Glutamatergic neuron (in vitro differentiated cells): ENCODE measurements at regions not wholly inside any gene's neighbourhood (a gene's known extent, or its start where the extent isn't known, plus 50 kb on each side); places are given as distances from the start of the nearest gene placed in this dataset.

Source experiments
- DNase-seq: peaks from one replicate; pipeline ENCODE4 v3.0.0; 2022
- H3K27ac Mint-ChIP-seq: one replicate; pipeline ENCODE4 v1.8.0; 2020; ENCODE audit warnings: mild to moderate bottlenecking, mixed read lengths, inconsistent platforms; ENCODE audit not compliant: unreplicated experiment
- H3K27me3 Mint-ChIP-seq: one replicate; pipeline ENCODE4 v1.8.0; 2020; ENCODE audit warnings: mild to moderate bottlenecking, moderate library complexity, mixed read lengths, inconsistent platforms; ENCODE audit not compliant: unreplicated experiment
- H3K36me3 Mint-ChIP-seq: one replicate; pipeline ENCODE4 v1.8.0; 2020; ENCODE audit warnings: mild to moderate bottlenecking, mixed read lengths, inconsistent platforms; ENCODE audit not compliant: unreplicated experiment
- H3K4me1 Mint-ChIP-seq: one replicate; pipeline ENCODE4 v1.8.0; 2020; ENCODE audit warnings: mild to moderate bottlenecking, low read depth, mixed read lengths, inconsistent platforms; ENCODE audit not compliant: unreplicated experiment
- H3K4me3 Mint-ChIP-seq: one replicate; pipeline ENCODE4 v1.8.0; 2020; ENCODE audit warnings: mild to moderate bottlenecking, mixed read lengths, inconsistent platforms; ENCODE audit not compliant: unreplicated experiment
- H3K9me3 Mint-ChIP-seq: one replicate; pipeline ENCODE4 v1.8.0; 2020; ENCODE audit warnings: mild to moderate bottlenecking, moderate library complexity, mixed read lengths, inconsistent platforms; ENCODE audit not compliant: unreplicated experiment
- CTCF ChIP-seq: fragments of 200-600 bp; sonication (generic); IDR thresholded peaks from one replicate; pipeline ENCODE4 v1.5.0; 2021; ENCODE audit not compliant: partially characterized antibody, unreplicated experiment

- DNase-seq: no peak
- no peak for TF ChIP-seq CTCF
- Mint-ChIP-seq H3K36me3 (no peaks in the 10 kb centered on the region), H3K27me3 (no peaks in the 10 kb centered on the region), H3K9me3 (no peaks in the 10 kb centered on the region), H3K27ac (no peak overlapping the region), H3K4me1 (peaks cover 6% of the 10 kb centered on the region), H3K4me3 (no peak overlapping the region)
These were observed 452.5 kb upstream of the THRB start for GRCh38 chr3:24947103-24947502.

GRCh38 chr3:24951180-24951579 is 456.5 kb upstream of the THRB start:
- no peaks in the 10 kb centered on the region for H3K27me3 Mint-ChIP-seq
- TF ChIP-seq CTCF: no peak
- H3K4me1 Mint-ChIP-seq: no peaks in the 10 kb centered on the region
- peaks cover 2% of the 10 kb centered on the region for H3K9me3 Mint-ChIP-seq
- no peak overlapping the region for H3K27ac Mint-ChIP-seq
- no peaks in the 10 kb centered on the region for H3K36me3 Mint-ChIP-seq
- no peak for DNase-seq
- no peak overlapping the region for H3K4me3 Mint-ChIP-seq

- Mint-ChIP-seq H3K4me3 (no peak overlapping the region), H3K27me3 (no peaks in the 10 kb centered on the region), H3K36me3 (no peaks in the 10 kb centered on the region), H3K9me3 (peaks cover 2% of the 10 kb centered on the region), H3K27ac (no peak overlapping the region), H3K4me1 (no peaks in the 10 kb centered on the region)
- no peak for DNase-seq
- TF ChIP-seq CTCF: no peak
These were observed 457.7 kb upstream of the THRB start for GRCh38 chr3:24952388-24952787.

- H3K36me3 Mint-ChIP-seq: no peaks in the 10 kb centered on the region
- no peak for DNase-seq
- no peak overlapping the region for H3K27ac Mint-ChIP-seq
- no peaks in the 10 kb centered on the region for H3K27me3 Mint-ChIP-seq
- H3K4me1 Mint-ChIP-seq: no peaks in the 10 kb centered on the region
- peaks cover 2% of the 10 kb centered on the region for H3K9me3 Mint-ChIP-seq
- TF ChIP-seq CTCF: no peak
- no peak overlapping the region for H3K4me3 Mint-ChIP-seq
These were observed 458.6 kb upstream of the THRB start for GRCh38 chr3:24953060-24953771.

GRCh38 chr3:24956613-24957012 is 462.0 kb upstream of the THRB start:
- H3K27me3 Mint-ChIP-seq: no peaks in the 10 kb centered on the region
- no peak overlapping the region for H3K4me3 Mint-ChIP-seq
- H3K36me3 Mint-ChIP-seq: no peaks in the 10 kb centered on the region
- H3K27ac Mint-ChIP-seq: no peak overlapping the region
- H3K9me3 Mint-ChIP-seq: peaks cover 4% of the 10 kb centered on the region
- no peak for TF ChIP-seq CTCF
- DNase-seq: no peak
- H3K4me1 Mint-ChIP-seq: no peaks in the 10 kb centered on the region
